ENCODE measurements at regions not wholly inside any gene's neighbourhood (a gene's known extent, or its start where the extent isn't known, plus 50 kb on each side); places are given as distances from the start of the nearest gene placed in this dataset.

- TF ChIP-seq CTCF (IDR thresholded peaks at IDR 0.05), result no peak
- Histone ChIP-seq H3K27ac (no peak overlapping the region), H3K4me3 (no peak overlapping the region)
- DNase-seq (ENCODE audit: low spot score), result no peak
Observed at GRCh38 chr4:43410636-43411035, 518.1 kb downstream of the GRXCR1 start.

- no peak overlapping the region for H3K27ac ChIP-seq
- TF ChIP-seq CTCF (IDR thresholded peaks at IDR 0.05), result no peak
- H3K4me3 ChIP-seq, result no peak overlapping the region
- DNase-seq (ENCODE audit: low spot score), result no peak
Observed at GRCh38 chr4:43411226-43411625, 518.7 kb downstream of the GRXCR1 start.

GRCh38 chr4:43423276-43423675 lies 530.8 kb downstream of the GRXCR1 start:
- TF ChIP-seq CTCF (IDR thresholded peaks at IDR 0.05), result no peak
- DNase-seq (ENCODE audit: low spot score), result no peak
- Histone ChIP-seq H3K4me3 (no peak overlapping the region), H3K27ac (no peak overlapping the region)

GRCh38 chr4:43425206-43425605 lies 532.7 kb downstream of the GRXCR1 start:
- no peak overlapping the region for H3K27ac ChIP-seq
- H3K4me3 ChIP-seq, result no peak overlapping the region
- no peak for DNase-seq (ENCODE audit: low spot score)
- TF ChIP-seq CTCF (IDR thresholded peaks at IDR 0.05), result no peak

GRCh38 chr4:43435291-43435690 lies 542.8 kb downstream of the GRXCR1 start:
- DNase-seq (ENCODE audit: low spot score), result no peak
- no peak overlapping the region for H3K27ac ChIP-seq
- H3K4me3 ChIP-seq, result no peak overlapping the region
- no peak for TF ChIP-seq CTCF (IDR thresholded peaks at IDR 0.05)

- TF ChIP-seq CTCF (IDR thresholded peaks at IDR 0.05), result no peak
- no peak for DNase-seq (ENCODE audit: low spot score)
Observed at GRCh38 chr4:43452948-43453347, 560.4 kb downstream of the GRXCR1 start.

GRCh38 chr4:43456383-43456782 lies 563.9 kb downstream of the GRXCR1 start:
- H3K27ac ChIP-seq, result no peak overlapping the region
- TF ChIP-seq CTCF (IDR thresholded peaks at IDR 0.05), result no peak
- DNase-seq (ENCODE audit: low spot score), result no peak
- H3K4me3 ChIP-seq, result no peak overlapping the region

More at GRCh38 chr4:43452948-43453347, 560.4 kb downstream of the GRXCR1 start:
- Histone ChIP-seq H3K27ac (no peak overlapping the region), H3K4me3 (no peak overlapping the region)

All from coronary artery (tissue), 2 donors.